ENCODE measurements at regions not wholly inside any gene's neighbourhood (a gene's known extent, or its start where the extent isn't known, plus 50 kb on each side); places are given as distances from the start of the nearest gene placed in this dataset.

DNA sequence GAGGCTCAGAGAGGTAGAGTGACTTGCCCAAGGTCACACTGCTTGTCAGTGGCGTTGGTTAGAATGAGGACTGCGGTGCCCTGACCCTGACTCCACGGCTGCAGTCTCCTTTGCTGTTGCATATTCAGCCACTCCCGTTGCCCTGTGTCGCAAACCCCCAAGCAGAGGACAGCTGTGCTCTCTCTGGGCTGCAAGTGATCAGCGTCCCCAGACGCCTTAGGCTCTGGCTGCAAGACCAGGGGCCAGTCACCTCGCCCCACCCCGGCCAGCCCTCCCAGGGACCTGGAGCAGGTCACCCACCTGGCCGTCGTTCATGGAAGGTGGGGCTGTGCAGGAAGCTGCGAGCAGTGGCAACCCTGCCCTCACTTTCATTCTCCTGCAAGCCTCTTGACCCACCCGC is 51.7 kb upstream of the NANOS1 start (continued):
- TF ChIP-seq, protein P1, sequence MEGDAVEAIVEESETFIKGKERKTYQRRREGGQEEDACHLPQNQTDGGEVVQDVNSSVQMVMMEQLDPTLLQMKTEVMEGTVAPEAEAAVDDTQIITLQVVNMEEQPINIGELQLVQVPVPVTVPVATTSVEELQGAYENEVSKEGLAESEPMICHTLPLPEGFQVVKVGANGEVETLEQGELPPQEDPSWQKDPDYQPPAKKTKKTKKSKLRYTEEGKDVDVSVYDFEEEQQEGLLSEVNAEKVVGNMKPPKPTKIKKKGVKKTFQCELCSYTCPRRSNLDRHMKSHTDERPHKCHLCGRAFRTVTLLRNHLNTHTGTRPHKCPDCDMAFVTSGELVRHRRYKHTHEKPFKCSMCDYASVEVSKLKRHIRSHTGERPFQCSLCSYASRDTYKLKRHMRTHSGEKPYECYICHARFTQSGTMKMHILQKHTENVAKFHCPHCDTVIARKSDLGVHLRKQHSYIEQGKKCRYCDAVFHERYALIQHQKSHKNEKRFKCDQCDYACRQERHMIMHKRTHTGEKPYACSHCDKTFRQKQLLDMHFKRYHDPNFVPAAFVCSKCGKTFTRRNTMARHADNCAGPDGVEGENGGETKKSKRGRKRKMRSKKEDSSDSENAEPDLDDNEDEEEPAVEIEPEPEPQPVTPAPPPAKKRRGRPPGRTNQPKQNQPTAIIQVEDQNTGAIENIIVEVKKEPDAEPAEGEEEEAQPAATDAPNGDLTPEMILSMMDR (IDR thresholded peaks at IDR 0.05 in 2 of 3, conservative IDR thresholded peaks at IDR 0.05 in 1 of 3; ENCODE audit: borderline replicate concordance in 1 of 3, insufficient read depth in 1 of 3, low read depth in 2 of 3, low read length in 2 of 3) = no peak

DNA sequence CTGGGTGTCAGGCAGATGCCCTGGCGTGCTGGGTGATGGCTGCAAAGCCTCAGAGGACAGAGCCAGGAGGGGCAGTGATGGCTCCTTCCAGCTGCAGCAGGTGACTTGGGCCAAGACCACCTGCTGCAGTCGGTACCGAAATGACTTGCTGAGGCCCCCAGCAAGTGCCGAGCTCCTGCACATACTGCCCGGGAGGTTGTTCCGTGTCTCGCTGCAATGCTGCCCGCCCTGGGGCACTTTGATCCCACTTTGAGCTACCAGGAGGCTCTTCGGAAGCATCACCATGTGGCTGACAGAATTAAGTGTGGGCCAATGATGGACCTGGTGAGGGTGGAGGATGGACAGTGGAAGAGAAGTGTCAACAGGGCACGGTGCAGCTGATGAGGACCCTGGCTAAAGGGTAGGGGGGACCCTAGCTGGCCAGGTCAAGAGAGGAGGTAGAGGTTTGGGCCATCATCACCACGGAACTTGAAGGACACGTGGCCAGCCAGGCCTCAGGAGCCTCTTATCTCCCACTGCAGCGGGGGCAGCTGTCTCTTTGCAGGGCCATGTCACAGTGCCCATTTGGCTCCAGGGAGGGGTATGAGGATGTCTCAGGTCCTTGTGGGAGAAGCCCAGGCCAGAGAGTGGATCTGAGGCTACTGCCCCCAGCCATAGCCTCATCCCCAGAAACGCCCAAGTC is 51.1 kb upstream of the NANOS1 start:
- Histone ChIP-seq H3K36me3 (ENCODE audit: control insufficient read depth in 1 of 2, insufficient read depth in 2 of 2, low read length in 2 of 2) (no peaks in the 10 kb centered on the region), H3K4me3 (replicated peaks in 1 of 2; ENCODE audit: low read depth in 1 of 2, low read length in 2 of 2) (no peak overlapping the region), H3K9ac (ENCODE audit: low read length) (no peak overlapping the region), H3K4me1 (ENCODE audit: control insufficient read depth in 1 of 2, insufficient read depth in 2 of 2, low read length in 2 of 2) (no peaks in the 10 kb centered on the region), H2AFZ (ENCODE audit: low read depth, low read length, poor library complexity, severe bottlenecking) (no peak overlapping the region), H4K20me1 (ENCODE audit: insufficient read depth) (no peaks in the 10 kb centered on the region), H3K9me3 (ENCODE audit: control insufficient read depth in 1 of 2, insufficient read depth in 1 of 2, low read depth in 1 of 2, low read length in 2 of 2) (peaks cover 7% of the 10 kb centered on the region in 2 experiments; a peak in 3 of 4 replicates), H3K4me2 (ENCODE audit: low read length) (no peak overlapping the region), H3K9me2 (ENCODE audit: insufficient read depth) (no peaks in the 10 kb centered on the region), H3K27ac (ENCODE audit: low read depth, low read length) (no peak overlapping the region), H3K79me2 (ENCODE audit: insufficient read depth, low read length) (no peaks in the 10 kb centered on the region), H3K27me3 (ENCODE audit: insufficient read depth, low read length) (no peaks in the 10 kb centered on the region)
- intact Hi-C loops (cut with micrococcal nuclease) = no loop called here
- BruUV-seq (replicated peaks) = no TSS peak
- RAD21 ChIA-PET (ENCODE audit: low non-redundant PET in 1 of 2, low total read pairs in 2 of 2, uncharacterized antibody in 2 of 2, unreplicated experiment in 2 of 2) = no interaction called here
- no peak for TF ChIP-seq CBX3 (IDR thresholded peaks at IDR 0.05; ENCODE audit: low read depth)
- POLR2A ChIA-PET = no interaction called here
- CTCF ChIA-PET = no interaction called here
- ATAC-seq (no peak), DNase-seq (ENCODE audit: low read depth, low spot score) (no peak)

DNA sequence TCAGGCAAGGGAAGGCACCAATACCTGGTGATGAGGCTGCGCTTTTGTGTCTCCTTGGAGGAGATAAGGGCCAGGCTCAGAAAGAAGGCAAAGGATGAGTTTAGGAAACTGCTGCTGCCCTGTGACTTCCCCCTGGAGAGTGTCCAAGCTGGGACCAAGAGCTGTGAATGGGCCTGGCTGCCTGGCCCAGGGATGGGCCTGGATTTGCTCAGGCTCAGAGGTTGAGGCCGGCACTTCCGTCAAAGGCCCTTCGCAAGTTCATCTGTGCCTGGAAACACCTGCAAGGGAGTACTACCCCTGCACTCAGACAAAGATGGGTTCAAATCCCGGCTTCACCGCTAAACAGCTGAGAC is 50.5 kb upstream of the NANOS1 start:
- H3K9me3 ChIP-seq (ENCODE audit: control insufficient read depth in 1 of 2, insufficient read depth in 1 of 2, low read depth in 1 of 2, low read length in 2 of 2) = peaks cover 2% of the 10 kb centered on the region in 2 experiments; a peak in 2 of 4 replicates
- no peaks in the 10 kb centered on the region for H3K79me2 ChIP-seq (ENCODE audit: insufficient read depth, low read length)
- H3K4me2 ChIP-seq (ENCODE audit: low read length) = no peak overlapping the region
- DNase-seq (ENCODE audit: low read depth, low spot score) (no peak), ATAC-seq (no peak)
- H3K4me1 ChIP-seq (ENCODE audit: control insufficient read depth in 1 of 2, insufficient read depth in 2 of 2, low read length in 2 of 2) = no peaks in the 10 kb centered on the region
- H3K4me3 ChIP-seq (replicated peaks in 1 of 2; ENCODE audit: low read depth in 1 of 2, low read length in 2 of 2) = no peak overlapping the region
- POLR2A ChIA-PET = no interaction called here
- H4K20me1 ChIP-seq (ENCODE audit: insufficient read depth) = no peaks in the 10 kb centered on the region
- no peaks in the 10 kb centered on the region for H3K9me2 ChIP-seq (ENCODE audit: insufficient read depth)
- BruUV-seq (replicated peaks) = no TSS peak
- intact Hi-C loops (cut with micrococcal nuclease) = no loop called here
- RAD21 ChIA-PET (ENCODE audit: low non-redundant PET in 1 of 2, low total read pairs in 2 of 2, uncharacterized antibody in 2 of 2, unreplicated experiment in 2 of 2) = no interaction called here
- CTCF ChIA-PET = no interaction called here
- no peaks in the 10 kb centered on the region for H3K36me3 ChIP-seq (ENCODE audit: control insufficient read depth in 1 of 2, insufficient read depth in 2 of 2, low read length in 2 of 2)
- TF ChIP-seq SP1 (IDR thresholded peaks at IDR 0.05; ENCODE audit: low read depth) = no peak
- no peak overlapping the region for H3K27ac ChIP-seq (ENCODE audit: low read depth, low read length)
- H2AFZ ChIP-seq (ENCODE audit: low read depth, low read length, poor library complexity, severe bottlenecking) = no peak overlapping the region
- H3K9ac ChIP-seq (ENCODE audit: low read length) = no peak overlapping the region
- no peaks in the 10 kb centered on the region for H3K27me3 ChIP-seq (ENCODE audit: insufficient read depth, low read length)

Data from HCT116 (cell line).